GM13977 (cell line): ENCODE measurements at regions not wholly inside any gene's neighbourhood (a gene's known extent, or its start where the extent isn't known, plus 50 kb on each side); places are given as distances from the start of the nearest gene placed in this dataset.

Experiments
- DNase-seq: peaks from one replicate; pipeline ENCODE4 v3.0.0; 2012; ENCODE audit warnings: low spot score
- CTCF ChIP-seq: IDR thresholded peaks from 2 replicates; pipeline ENCODE4 v1.5.1; 2012; ENCODE audit warnings: mild to moderate bottlenecking, control low read depth; ENCODE audit not compliant: insufficient read depth; ENCODE audit errors: extremely low read depth, missing control alignments
- in situ Hi-C: fragments of 300-500 bp; cut with MboI; formaldehyde crosslinking; loops from one replicate; pipeline ENCODE4 v1.12.0; 2022; ENCODE audit warnings: low sequenced_read_pairs, low pct_unique_long_range_greater_than_20kb, mixed read lengths, inconsistent platforms; ENCODE audit not compliant: unreplicated experiment

GRCh38 chr1:234990874-234991801, 137.5 kb downstream of the TOMM20 start:
- in situ Hi-C loops = no loop called here
- no peak for DNase-seq
- TF ChIP-seq CTCF = no peak

GRCh38 chr1:234990328-234990675, 138.3 kb downstream of the TOMM20 start:
- no peak for TF ChIP-seq CTCF
- DNase-seq = no peak
- in situ Hi-C loops = no loop called here

GRCh38 chr1:234989479-234990327, 138.9 kb downstream of the TOMM20 start:
- TF ChIP-seq CTCF = no peak

GRCh38 chr1:234989019-234989418, 139.6 kb downstream of the TOMM20 start:
- TF ChIP-seq CTCF = no peak
- in situ Hi-C loops = no loop called here
- no peak for DNase-seq

More at GRCh38 chr1:234989479-234990327, 138.9 kb downstream of the TOMM20 start:
- in situ Hi-C loops = no loop called here
- DNase-seq = no peak

- DNase-seq = no peak
- TF ChIP-seq CTCF = no peak
- in situ Hi-C loops = no loop called here
Observed at GRCh38 chr1:234988536-234988935, 140.1 kb downstream of the TOMM20 start.

GRCh38 chr1:234988155-234988517, 140.5 kb downstream of the TOMM20 start:
- in situ Hi-C loops = no loop called here
- no peak for DNase-seq
- no peak for TF ChIP-seq CTCF
